Cardiac muscle cell (in vitro differentiated cells and primary cell): ENCODE measurements at regions not wholly inside any gene's neighbourhood (a gene's known extent, or its start where the extent isn't known, plus 50 kb on each side); places are given as distances from the start of the nearest gene placed in this dataset.

ENCODE experiments used
- DNase-seq, 2 donors: peaks; one replicate each; pipeline versions ENCODE4 v3.0.0 to v3.0.0-alpha.2; 2010 to 2017; ENCODE audit warnings: low read depth in 1 of 2, low spot score in 1 of 2
- H3K27ac ChIP-seq: fragments of 200-600 bp; sonication (generic); 2 replicates; pipeline ENCODE4 v1.5.1; 2016
- H3K27me3 ChIP-seq: fragments of 200-600 bp; sonication (generic); 2 replicates; pipeline ENCODE4 v1.6.0; 2016; ENCODE audit warnings: control low read depth
- H3K36me3 ChIP-seq: fragments of 200-600 bp; sonication (generic); 2 replicates; pipeline ENCODE4 v1.5.1; 2016; ENCODE audit warnings: control low read depth
- H3K4me1 ChIP-seq: fragments of 200-600 bp; sonication (generic); 2 replicates; pipeline ENCODE4 v1.8.1; 2017; ENCODE audit warnings: low read depth, mild to moderate bottlenecking, mixed run types
- H3K4me3 ChIP-seq: fragments of 200-600 bp; sonication (generic); 2 replicates; pipeline ENCODE4 v1.5.1; 2016; ENCODE audit warnings: mild to moderate bottlenecking
- H3K9me3 ChIP-seq: fragments of 200-600 bp; sonication (generic); 2 replicates; pipeline ENCODE4 v1.5.1; 2017; ENCODE audit warnings: low read depth, mild to moderate bottlenecking, control low read depth
- TF ChIP-seq, protein P1 (sequence below): IDR thresholded peaks from 2 replicates; pipeline ENCODE4 v1.5.1; 2012; ENCODE audit warnings: low read depth, mild to moderate bottlenecking, low read length

DNA sequence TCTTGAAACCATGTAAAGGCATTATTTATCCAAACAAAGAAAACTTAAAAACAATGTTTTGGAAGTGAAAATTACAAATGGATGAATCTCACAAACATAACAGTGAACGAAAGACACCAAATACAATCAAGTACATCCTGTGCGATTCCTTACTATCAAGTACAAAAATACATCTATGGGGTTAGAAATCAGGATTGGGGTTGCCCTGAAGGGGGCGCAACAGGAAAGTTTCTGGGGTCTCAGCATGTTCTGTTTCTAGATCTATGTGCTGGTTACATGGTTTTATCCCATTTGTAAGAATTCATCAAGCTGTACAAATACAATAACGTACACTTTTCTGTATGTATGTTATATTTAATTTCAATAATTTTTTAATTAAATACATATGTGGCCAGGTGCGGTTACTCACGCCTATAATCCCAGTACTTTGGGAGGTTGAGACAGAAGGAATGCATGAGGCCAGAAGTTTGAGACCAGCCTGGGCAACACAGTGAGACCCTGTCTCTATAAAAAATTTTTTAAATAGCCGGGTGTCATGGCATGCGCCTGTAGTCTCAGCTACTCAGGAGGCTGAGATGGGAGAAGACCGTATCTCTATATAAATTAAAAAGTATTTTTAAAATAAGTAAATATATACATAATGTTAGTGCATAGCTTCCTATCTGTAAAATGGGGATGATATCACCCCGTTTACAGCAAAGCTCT is 121.5 kb upstream of the SOD1 start:
- Histone ChIP-seq H3K4me1 (no peaks in the 10 kb centered on the region), H3K27me3 (no peaks in the 10 kb centered on the region), H3K27ac (peak overlapping the region; percentile 54), H3K36me3 (no peaks in the 10 kb centered on the region), H3K9me3 (no peaks in the 10 kb centered on the region), H3K4me3 (no peak overlapping the region)
- DNase-seq: no peak
- TF ChIP-seq, protein P1, sequence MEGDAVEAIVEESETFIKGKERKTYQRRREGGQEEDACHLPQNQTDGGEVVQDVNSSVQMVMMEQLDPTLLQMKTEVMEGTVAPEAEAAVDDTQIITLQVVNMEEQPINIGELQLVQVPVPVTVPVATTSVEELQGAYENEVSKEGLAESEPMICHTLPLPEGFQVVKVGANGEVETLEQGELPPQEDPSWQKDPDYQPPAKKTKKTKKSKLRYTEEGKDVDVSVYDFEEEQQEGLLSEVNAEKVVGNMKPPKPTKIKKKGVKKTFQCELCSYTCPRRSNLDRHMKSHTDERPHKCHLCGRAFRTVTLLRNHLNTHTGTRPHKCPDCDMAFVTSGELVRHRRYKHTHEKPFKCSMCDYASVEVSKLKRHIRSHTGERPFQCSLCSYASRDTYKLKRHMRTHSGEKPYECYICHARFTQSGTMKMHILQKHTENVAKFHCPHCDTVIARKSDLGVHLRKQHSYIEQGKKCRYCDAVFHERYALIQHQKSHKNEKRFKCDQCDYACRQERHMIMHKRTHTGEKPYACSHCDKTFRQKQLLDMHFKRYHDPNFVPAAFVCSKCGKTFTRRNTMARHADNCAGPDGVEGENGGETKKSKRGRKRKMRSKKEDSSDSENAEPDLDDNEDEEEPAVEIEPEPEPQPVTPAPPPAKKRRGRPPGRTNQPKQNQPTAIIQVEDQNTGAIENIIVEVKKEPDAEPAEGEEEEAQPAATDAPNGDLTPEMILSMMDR: peak; percentile 18

- Histone ChIP-seq H3K27ac (no peak overlapping the region), H3K4me1 (peaks cover 8% of the 10 kb centered on the region), H3K36me3 (no peaks in the 10 kb centered on the region), H3K9me3 (no peaks in the 10 kb centered on the region), H3K4me3 (no peak overlapping the region), H3K27me3 (no peaks in the 10 kb centered on the region)
- DNase-seq: no peak
- TF ChIP-seq, protein P1: no peak
Measured at GRCh38 chr21:31536138-31536537, 123.4 kb upstream of the SOD1 start.

DNA sequence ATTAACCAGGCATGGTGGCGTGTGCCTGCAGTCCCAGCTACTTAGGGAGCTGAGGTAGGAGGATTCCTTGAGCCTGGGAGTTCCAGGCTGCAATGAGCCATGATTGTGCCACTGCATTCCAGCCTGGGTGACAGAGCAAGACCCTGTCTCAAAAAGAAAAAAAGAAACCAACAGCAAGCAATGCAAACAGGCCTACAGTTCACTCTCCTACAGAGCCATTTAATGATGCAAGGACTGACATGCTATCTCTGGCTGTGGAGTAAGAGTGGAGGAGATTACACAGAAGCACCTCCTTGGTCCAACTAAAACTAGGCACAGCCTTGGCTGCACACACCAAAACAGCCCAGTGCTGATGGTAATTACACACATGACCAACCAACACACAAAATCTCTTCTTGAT is 127.5 kb upstream of the SOD1 start:
- H3K27me3 ChIP-seq: no peaks in the 10 kb centered on the region
- H3K4me1 ChIP-seq: peaks cover 13% of the 10 kb centered on the region
- DNase-seq: peak; percentile 29
- TF ChIP-seq, protein P1: no peak
- H3K27ac ChIP-seq: peak overlapping the region; percentile 56
- no peaks in the 10 kb centered on the region for H3K9me3 ChIP-seq
- H3K4me3 ChIP-seq: no peak overlapping the region
- no peaks in the 10 kb centered on the region for H3K36me3 ChIP-seq

DNA sequence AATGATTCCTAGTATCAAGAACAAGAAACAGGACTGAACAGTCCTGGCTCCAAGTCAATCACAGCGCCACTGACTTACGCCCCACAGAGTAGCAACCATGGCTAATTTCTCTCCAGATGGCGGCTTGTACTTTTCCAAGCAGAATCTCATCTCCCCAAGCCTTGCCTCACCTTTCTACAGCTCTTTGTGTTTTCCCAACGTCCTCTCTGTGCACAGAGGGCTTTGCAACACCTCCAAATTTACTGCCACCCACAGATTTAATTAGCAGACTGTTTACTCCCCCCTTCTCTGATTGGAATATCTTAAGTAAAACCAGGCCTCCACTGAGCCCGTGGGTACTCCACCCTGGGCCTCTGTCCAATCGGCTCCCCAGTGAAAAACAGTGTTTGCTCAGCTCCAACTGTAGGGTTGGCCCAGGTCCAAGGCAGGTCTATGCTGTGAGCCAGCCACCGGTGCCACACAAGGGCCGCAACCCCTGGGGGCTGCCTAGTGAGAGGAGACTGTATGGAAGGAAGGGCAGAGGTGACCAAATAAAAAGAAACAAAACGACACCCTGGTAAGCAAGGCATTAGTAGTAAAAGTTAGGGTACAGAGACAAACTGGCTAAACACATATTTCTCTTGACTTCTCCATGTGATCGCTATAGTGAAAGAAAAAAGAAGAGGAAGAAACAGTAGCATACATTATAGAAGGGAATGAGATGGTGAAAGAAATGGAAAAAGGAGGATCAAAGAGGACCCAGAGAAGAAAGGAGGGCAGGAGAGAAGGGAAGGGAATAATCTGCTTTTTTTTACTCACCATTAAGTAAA is 128.4 kb upstream of the SOD1 start:
- no peak overlapping the region for H3K4me3 ChIP-seq
- peak overlapping the region; percentile 45 for H3K27ac ChIP-seq
- H3K4me1 ChIP-seq: peaks cover 14% of the 10 kb centered on the region
- no peaks in the 10 kb centered on the region for H3K36me3 ChIP-seq
- H3K27me3 ChIP-seq: no peaks in the 10 kb centered on the region
- DNase-seq: peak in 1 of 2 donors; percentile 33
- H3K9me3 ChIP-seq: no peaks in the 10 kb centered on the region
- TF ChIP-seq, protein P1: no peak

DNA sequence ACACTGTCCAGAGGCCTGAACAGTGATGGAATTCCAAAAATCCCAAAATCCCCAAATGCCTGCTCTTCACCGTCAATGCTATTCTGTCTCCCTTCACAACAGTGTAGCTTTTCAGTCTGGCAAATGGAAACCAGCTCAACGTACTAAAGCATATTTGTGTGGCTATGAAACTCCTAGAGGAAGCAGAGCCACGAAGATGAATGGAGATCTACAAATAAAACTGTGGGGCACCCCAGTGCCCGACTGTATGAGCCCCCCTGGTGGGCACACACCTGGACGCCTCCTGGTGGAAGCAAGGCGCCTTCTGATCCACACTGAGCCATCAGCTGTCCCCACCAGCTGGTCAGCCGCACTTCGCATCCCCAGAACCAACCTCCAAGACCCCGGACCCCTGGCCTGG is 129.1 kb upstream of the SOD1 start:
- Histone ChIP-seq H3K27ac (no peak overlapping the region), H3K27me3 (no peaks in the 10 kb centered on the region), H3K4me1 (peaks cover 14% of the 10 kb centered on the region), H3K36me3 (no peaks in the 10 kb centered on the region), H3K9me3 (no peaks in the 10 kb centered on the region), H3K4me3 (no peak overlapping the region)
- TF ChIP-seq, protein P1: no peak
- no peak for DNase-seq
